H9 (cell line): ENCODE measurements at regions not wholly inside any gene's neighbourhood (a gene's known extent, or its start where the extent isn't known, plus 50 kb on each side); places are given as distances from the start of the nearest gene placed in this dataset.

ENCODE experiments used
- DNase-seq: peaks from one replicate; pipeline ENCODE4 v3.0.0-alpha.2; 2017
- H2AFZ ChIP-seq: one replicate; pipeline ENCODE4 v1.6.1; 2013; ENCODE audit warnings: mild to moderate bottlenecking, low read length, control low read depth, moderate library complexity
- H2AK5ac ChIP-seq: 2 replicates; pipeline ENCODE4 v1.6.1; 2013; ENCODE audit warnings: low read length, control low read depth, mixed read lengths; ENCODE audit not compliant: insufficient read length
- H2BK120ac ChIP-seq: one replicate; pipeline ENCODE4 v1.6.1; 2013; ENCODE audit warnings: low read depth, mild to moderate bottlenecking, low read length, control low read depth, inconsistent platforms; ENCODE audit not compliant: poor library complexity, severe bottlenecking
- H2BK12ac ChIP-seq: 2 replicates; pipeline ENCODE4 v1.6.1; 2013; ENCODE audit warnings: low read length, control low read depth, mixed read lengths, low read depth; ENCODE audit not compliant: insufficient read length
- H2BK15ac ChIP-seq: 2 replicates; pipeline ENCODE4 v1.6.1; 2013; ENCODE audit warnings: low read depth, low read length, control low read depth
- H2BK20ac ChIP-seq: one replicate; pipeline ENCODE4 v1.6.1; 2013; ENCODE audit warnings: low read depth, mild to moderate bottlenecking, low read length, control low read depth, inconsistent platforms; ENCODE audit not compliant: poor library complexity, severe bottlenecking
- H2BK5ac ChIP-seq: 2 replicates; pipeline ENCODE4 v1.6.1; 2013; ENCODE audit warnings: low read length, control low read depth, mixed read lengths; ENCODE audit not compliant: insufficient read length
- H3K14ac ChIP-seq: 2 replicates; pipeline ENCODE4 v1.6.1; 2013; ENCODE audit warnings: low read length, control low read depth; ENCODE audit not compliant: insufficient read depth
- H3K18ac ChIP-seq: 2 replicates; pipeline ENCODE4 v1.6.1; 2013; ENCODE audit warnings: low read depth, mild to moderate bottlenecking, mixed read lengths, low read length, control low read depth; ENCODE audit not compliant: insufficient read length
- H3K23ac ChIP-seq: 2 replicates; pipeline ENCODE4 v1.6.1; 2013; ENCODE audit warnings: low read length, control low read depth, mixed read lengths, low read depth; ENCODE audit not compliant: insufficient read length
- H3K23me2 ChIP-seq: 2 replicates; pipeline ENCODE4 v1.6.1; 2013; ENCODE audit warnings: low read depth, mild to moderate bottlenecking, mixed read lengths, low read length, control low read depth; ENCODE audit not compliant: insufficient read length, poor library complexity, severe bottlenecking
- H3K27ac ChIP-seq: 2 replicates; pipeline ENCODE4 v1.5.1; 2013; ENCODE audit warnings: low read length, control low read depth, mixed read lengths, low read depth; ENCODE audit not compliant: insufficient read length
- H3K27me3 ChIP-seq: 2 replicates; pipeline ENCODE4 v1.6.1; 2013; ENCODE audit warnings: low read length, control low read depth, inconsistent platforms; ENCODE audit not compliant: insufficient read depth
- H3K4ac ChIP-seq: 2 replicates; pipeline ENCODE4 v1.6.1; 2013; ENCODE audit warnings: low read depth, mild to moderate bottlenecking, control low read depth, inconsistent platforms, low read length, moderate library complexity
- H3K4me1 ChIP-seq: 2 replicates; pipeline ENCODE4 v1.6.1; 2013; ENCODE audit warnings: low read length, control low read depth, inconsistent platforms; ENCODE audit not compliant: insufficient read depth
- H3K4me2 ChIP-seq: 2 replicates; pipeline ENCODE4 v1.6.1; 2013; ENCODE audit warnings: low read length, control low read depth, mixed read lengths; ENCODE audit not compliant: insufficient read length, insufficient read depth
- H3K56ac ChIP-seq: 2 replicates; pipeline ENCODE4 v1.6.1; 2013; ENCODE audit warnings: low read depth, mild to moderate bottlenecking, mixed read lengths, low read length, control low read depth; ENCODE audit not compliant: insufficient read length
- H3K79me1 ChIP-seq: 2 replicates; pipeline ENCODE4 v1.6.1; 2013; ENCODE audit warnings: low read depth, mild to moderate bottlenecking, moderate library complexity, low read length, control low read depth, inconsistent platforms; ENCODE audit not compliant: insufficient read depth, poor library complexity, severe bottlenecking
- H3K79me2 ChIP-seq: 2 replicates; pipeline ENCODE4 v1.6.1; 2013; ENCODE audit warnings: low read length, control low read depth, inconsistent platforms; ENCODE audit not compliant: insufficient read depth
- H3K9ac ChIP-seq: 2 replicates; pipeline ENCODE4 v1.6.1; 2013; ENCODE audit warnings: low read length, control low read depth, mixed read lengths; ENCODE audit not compliant: insufficient read length; ENCODE audit errors: extremely low read depth
- H3K9me3 ChIP-seq: one replicate; pipeline ENCODE4 v1.6.1; 2013; ENCODE audit warnings: low read depth, low read length, inconsistent platforms; ENCODE audit not compliant: control insufficient read depth
- H3T11ph ChIP-seq: one replicate; pipeline ENCODE4 v1.6.1; 2013; ENCODE audit warnings: mild to moderate bottlenecking, low read length, control low read depth, inconsistent platforms
- H4K20me1 ChIP-seq: one replicate; pipeline ENCODE4 v1.6.1; 2013; ENCODE audit not compliant: control insufficient read depth, insufficient read length, insufficient read depth
- H4K5ac ChIP-seq: 2 replicates; pipeline ENCODE4 v1.6.1; 2013; ENCODE audit warnings: low read depth, mild to moderate bottlenecking, mixed read lengths, low read length, control low read depth; ENCODE audit not compliant: insufficient read length
- H4K8ac ChIP-seq: replicated peaks from 2 replicates; pipeline ENCODE4 v1.6.1; 2013; ENCODE audit warnings: low read length, control low read depth, mixed read lengths, low read depth; ENCODE audit not compliant: insufficient read length
- H4K91ac ChIP-seq: 2 replicates; pipeline ENCODE4 v1.6.1; 2013; ENCODE audit warnings: low read depth, mild to moderate bottlenecking, moderate library complexity, mixed read lengths, low read length, control low read depth; ENCODE audit not compliant: insufficient read length
- H3K27ac Mint-ChIP-seq, 3 experiments: 2 replicates in 2 of 3; 3 replicates in 1 of 3; pipeline ENCODE4 v1.8.0; 2020 to 2021; ENCODE audit warnings: mixed read lengths in 3 of 3, mild to moderate bottlenecking in 1 of 3, moderate library complexity in 1 of 3
- H3K27me3 Mint-ChIP-seq: 2 replicates; pipeline ENCODE4 v1.8.0; 2021; ENCODE audit warnings: low read depth, mild to moderate bottlenecking, moderate library complexity, mixed read lengths
- H3K36me3 Mint-ChIP-seq, 3 experiments: 2 replicates in 2 of 3; 3 replicates in 1 of 3; pipeline ENCODE4 v1.8.0; 2020 to 2021; ENCODE audit warnings: low read depth in 3 of 3, mixed read lengths in 3 of 3; ENCODE audit not compliant: insufficient read depth in 1 of 3
- H3K4me1 Mint-ChIP-seq, 2 experiments: 2 replicates each; pipeline ENCODE4 v1.8.0; 2020; ENCODE audit warnings: mixed read lengths in 2 of 2
- H3K4me3 Mint-ChIP-seq, 2 experiments: 2 replicates in 1 of 2; 3 replicates in 1 of 2; pipeline ENCODE4 v1.8.0; 2020 to 2021; ENCODE audit warnings: mild to moderate bottlenecking in 2 of 2, mixed read lengths in 2 of 2, moderate library complexity in 1 of 2
- H3K9me3 Mint-ChIP-seq, 2 experiments: 2 replicates in 1 of 2; 3 replicates in 1 of 2; pipeline ENCODE4 v1.8.0; 2020; ENCODE audit warnings: mild to moderate bottlenecking in 2 of 2, mixed read lengths in 2 of 2, moderate library complexity in 1 of 2
- WGBS: extraction: QIAGEN DNeasy Blood & Tissue Kit; methylation state at CpG from one replicate; pipeline ENCODE4 v1.1.7; 2013; ENCODE audit warnings: missing lambda C conversion rate, low lambda C conversion rate, mixed read lengths; ENCODE audit not compliant: insufficient read length; ENCODE audit errors: extremely low coverage; 5-methylcytosine and 5-hydroxymethylcytosine counted together
- TF ChIP-seq, protein P1 (sequence below): fragments of 200-600 bp; sonication (generic); conservative IDR thresholded peaks from 3 replicates; pipeline ENCODE4 v1.8.0; 2021; ENCODE audit warnings: antibody characterized with exemption, mild to moderate bottlenecking

DNA sequence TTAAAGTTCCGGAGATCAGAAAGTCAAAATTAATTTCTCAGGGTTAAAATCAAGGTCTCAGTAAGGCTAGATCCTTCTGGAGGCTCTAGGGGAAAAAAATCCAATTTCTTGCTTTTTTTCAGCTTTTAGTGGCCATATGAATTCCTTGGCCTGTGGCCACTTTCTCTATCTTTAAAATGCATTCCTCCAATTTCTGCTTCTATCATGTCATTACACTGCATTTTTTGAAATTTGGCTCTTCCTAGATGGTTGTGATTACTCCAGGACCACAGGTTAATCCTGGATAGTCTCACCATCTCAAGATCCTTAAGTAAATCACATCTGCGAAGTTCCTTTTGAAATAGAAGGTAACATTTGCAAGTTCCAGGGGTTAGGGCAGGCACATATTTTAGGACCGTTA lies 1294.9 kb upstream of the CITED2 start:
- no peaks in the 10 kb centered on the region for H3K36me3 Mint-ChIP-seq
- H3K9me3 Mint-ChIP-seq: no peaks in the 10 kb centered on the region

More for the DNA sequence above, 1294.9 kb upstream of the CITED2 start:
- Mint-ChIP-seq H3K27ac (no peak overlapping the region), H3K4me3 (no peak overlapping the region), H3K27me3 (no peaks in the 10 kb centered on the region), H3K4me1 (no peaks in the 10 kb centered on the region)
- no peak overlapping the region for H2BK120ac ChIP-seq
- H3K79me2 ChIP-seq: no peaks in the 10 kb centered on the region
- H3K56ac ChIP-seq: no peak overlapping the region
- H3K23me2 ChIP-seq: no peaks in the 10 kb centered on the region
- H2BK5ac ChIP-seq: no peak overlapping the region
- H3K4ac ChIP-seq: no peak overlapping the region
- no peak overlapping the region for H3K14ac ChIP-seq
- TF ChIP-seq, protein P1, sequence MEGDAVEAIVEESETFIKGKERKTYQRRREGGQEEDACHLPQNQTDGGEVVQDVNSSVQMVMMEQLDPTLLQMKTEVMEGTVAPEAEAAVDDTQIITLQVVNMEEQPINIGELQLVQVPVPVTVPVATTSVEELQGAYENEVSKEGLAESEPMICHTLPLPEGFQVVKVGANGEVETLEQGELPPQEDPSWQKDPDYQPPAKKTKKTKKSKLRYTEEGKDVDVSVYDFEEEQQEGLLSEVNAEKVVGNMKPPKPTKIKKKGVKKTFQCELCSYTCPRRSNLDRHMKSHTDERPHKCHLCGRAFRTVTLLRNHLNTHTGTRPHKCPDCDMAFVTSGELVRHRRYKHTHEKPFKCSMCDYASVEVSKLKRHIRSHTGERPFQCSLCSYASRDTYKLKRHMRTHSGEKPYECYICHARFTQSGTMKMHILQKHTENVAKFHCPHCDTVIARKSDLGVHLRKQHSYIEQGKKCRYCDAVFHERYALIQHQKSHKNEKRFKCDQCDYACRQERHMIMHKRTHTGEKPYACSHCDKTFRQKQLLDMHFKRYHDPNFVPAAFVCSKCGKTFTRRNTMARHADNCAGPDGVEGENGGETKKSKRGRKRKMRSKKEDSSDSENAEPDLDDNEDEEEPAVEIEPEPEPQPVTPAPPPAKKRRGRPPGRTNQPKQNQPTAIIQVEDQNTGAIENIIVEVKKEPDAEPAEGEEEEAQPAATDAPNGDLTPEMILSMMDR: no peak
- no peak for DNase-seq
- no peak overlapping the region for H4K8ac ChIP-seq
- H2BK15ac ChIP-seq: no peak overlapping the region
- no peak overlapping the region for H3K18ac ChIP-seq
- H3K9ac ChIP-seq: no peak overlapping the region
- no peaks in the 10 kb centered on the region for H3K4me1 ChIP-seq
- no peak overlapping the region for H2BK12ac ChIP-seq
- no peak overlapping the region for H3K23ac ChIP-seq
- no peak overlapping the region for H3T11ph ChIP-seq
- H2AFZ ChIP-seq: no peak overlapping the region
- H3K9me3 ChIP-seq: no peaks in the 10 kb centered on the region
- H2AK5ac ChIP-seq: no peak overlapping the region
- H4K5ac ChIP-seq: no peak overlapping the region
- H4K91ac ChIP-seq: no peak overlapping the region
- H3K4me2 ChIP-seq: no peak overlapping the region
- H3K79me1 ChIP-seq: no peaks in the 10 kb centered on the region
- no CpG with 5 or more reads among the region's 3 CpGs for WGBS
- H3K27me3 ChIP-seq: no peaks in the 10 kb centered on the region
- no peak overlapping the region for H3K27ac ChIP-seq
- H4K20me1 ChIP-seq: no peaks in the 10 kb centered on the region
- H2BK20ac ChIP-seq: no peak overlapping the region
